ENCODE measurements at regions not wholly inside any gene's neighbourhood (a gene's known extent, or its start where the extent isn't known, plus 50 kb on each side); places are given as distances from the start of the nearest gene placed in this dataset.
A peak's percentile ranks its signal among the peaks of the same experiment; 100 is the strongest.

DNA sequence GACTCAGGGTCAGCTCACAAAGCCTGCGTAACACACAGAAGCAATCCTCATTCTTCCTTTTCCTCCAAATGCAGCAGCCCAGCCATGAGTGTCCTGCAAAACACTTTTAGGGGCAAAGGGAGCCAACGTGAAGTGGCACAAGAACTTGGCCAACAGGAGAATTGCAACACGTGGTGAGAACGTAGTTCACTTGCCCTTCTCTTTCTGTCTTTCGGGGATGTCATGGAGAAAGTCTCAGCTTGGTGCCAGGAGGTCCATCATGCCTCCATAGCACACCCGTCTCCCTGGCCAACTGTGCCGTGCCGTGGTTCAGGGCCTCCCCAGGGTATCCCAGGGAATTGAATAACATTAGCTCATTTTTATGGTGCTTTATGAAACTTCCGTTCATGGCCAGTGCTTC is 98.5 kb upstream of the ANO1 start:
- TF ChIP-seq, protein P1, sequence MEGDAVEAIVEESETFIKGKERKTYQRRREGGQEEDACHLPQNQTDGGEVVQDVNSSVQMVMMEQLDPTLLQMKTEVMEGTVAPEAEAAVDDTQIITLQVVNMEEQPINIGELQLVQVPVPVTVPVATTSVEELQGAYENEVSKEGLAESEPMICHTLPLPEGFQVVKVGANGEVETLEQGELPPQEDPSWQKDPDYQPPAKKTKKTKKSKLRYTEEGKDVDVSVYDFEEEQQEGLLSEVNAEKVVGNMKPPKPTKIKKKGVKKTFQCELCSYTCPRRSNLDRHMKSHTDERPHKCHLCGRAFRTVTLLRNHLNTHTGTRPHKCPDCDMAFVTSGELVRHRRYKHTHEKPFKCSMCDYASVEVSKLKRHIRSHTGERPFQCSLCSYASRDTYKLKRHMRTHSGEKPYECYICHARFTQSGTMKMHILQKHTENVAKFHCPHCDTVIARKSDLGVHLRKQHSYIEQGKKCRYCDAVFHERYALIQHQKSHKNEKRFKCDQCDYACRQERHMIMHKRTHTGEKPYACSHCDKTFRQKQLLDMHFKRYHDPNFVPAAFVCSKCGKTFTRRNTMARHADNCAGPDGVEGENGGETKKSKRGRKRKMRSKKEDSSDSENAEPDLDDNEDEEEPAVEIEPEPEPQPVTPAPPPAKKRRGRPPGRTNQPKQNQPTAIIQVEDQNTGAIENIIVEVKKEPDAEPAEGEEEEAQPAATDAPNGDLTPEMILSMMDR (IDR thresholded peaks at IDR 0.05; ENCODE audit: low read depth, low read length), result no peak
- no peak for DNase-seq

DNA sequence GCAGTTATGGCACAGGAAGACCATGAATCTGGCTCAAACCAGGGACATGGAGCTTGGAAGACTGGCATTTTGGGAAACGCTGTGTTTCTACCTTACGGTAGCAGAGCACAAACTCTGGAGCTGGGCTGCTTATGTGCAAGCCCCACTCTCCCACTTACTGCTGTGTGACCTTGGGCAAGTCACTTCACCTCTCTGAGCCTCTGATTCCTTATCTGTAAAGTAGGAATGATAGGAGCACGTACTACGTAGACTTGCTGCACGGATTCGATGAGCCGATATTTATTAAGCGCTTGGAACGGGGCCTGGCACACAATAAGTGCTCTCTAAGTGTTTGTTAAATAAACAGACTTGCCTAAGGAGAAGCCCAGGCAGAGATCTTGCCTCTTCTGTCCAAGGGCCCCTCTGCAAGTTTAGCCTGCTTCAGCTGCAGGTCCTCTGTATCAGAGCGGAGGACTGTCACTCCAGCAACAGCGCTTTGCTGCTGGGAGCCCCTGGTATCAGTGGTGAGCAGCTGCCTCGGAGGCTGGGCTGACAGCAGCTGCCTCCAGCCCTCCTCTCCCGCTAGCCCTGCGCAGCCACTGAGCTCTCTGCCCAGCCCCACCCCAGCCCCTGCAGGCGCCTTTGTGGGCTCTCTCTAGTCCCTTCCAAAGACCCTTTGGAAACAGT is 96.9 kb upstream of the ANO1 start:
- DNase-seq, result peak; percentile 61
- TF ChIP-seq, protein P1 (IDR thresholded peaks at IDR 0.05; ENCODE audit: low read depth, low read length), result no peak
- H3K27me3 ChIP-seq, result peaks cover 20% of the 10 kb centered on the region

More for the DNA sequence above, 98.5 kb upstream of the ANO1 start:
- no peaks in the 10 kb centered on the region for H3K4me1 ChIP-seq
- H3K36me3 ChIP-seq, result no peaks in the 10 kb centered on the region
- H3K9me3 ChIP-seq, result no peaks in the 10 kb centered on the region
- H3K4me3 ChIP-seq (ENCODE audit: low read depth, low read length), result no peak overlapping the region
- peaks cover 3% of the 10 kb centered on the region for H3K27me3 ChIP-seq

DNA sequence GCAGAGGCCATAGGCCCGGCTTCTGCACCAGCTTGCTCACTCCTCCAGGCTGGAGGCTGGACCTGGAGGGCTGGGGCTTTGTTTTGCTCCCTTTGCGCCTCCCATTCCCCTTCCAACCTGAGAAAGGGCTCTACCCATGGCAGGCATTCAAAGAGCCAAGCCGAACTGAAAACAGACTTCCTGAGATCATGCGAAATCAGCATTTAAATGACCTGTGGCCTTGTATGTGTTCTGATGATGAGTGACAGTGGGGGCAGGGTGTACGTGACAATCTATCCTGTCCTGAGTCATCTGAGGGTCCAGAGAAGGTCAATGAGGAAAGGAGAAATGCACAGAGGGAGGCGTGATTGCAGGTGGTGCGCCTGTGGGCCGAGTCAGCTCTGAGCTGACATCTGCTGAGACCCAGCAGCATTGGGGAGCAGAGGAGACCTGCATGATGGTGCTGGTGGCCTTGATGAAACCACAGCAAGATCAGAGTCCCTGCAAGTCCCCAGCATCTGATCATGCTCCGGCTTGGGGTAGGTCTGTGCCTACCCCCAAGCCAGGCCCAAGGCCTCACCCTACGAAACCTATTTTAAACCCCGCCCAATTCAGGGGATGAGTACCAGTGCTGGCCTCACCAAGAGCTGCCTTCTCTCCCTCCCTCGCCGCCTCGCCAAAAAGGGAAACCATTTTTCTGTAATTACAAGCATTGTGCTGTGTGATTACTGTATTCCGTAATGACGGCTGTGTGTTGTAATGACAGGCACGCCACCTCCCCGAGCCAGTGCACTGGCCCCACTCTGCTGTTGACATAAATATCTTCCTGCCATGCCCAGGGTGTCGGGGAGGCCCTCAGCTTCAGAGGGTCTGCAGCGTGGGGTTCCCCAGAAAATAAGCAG is 95.2 kb upstream of the ANO1 start:
- Histone ChIP-seq H3K9me3 (no peaks in the 10 kb centered on the region), H3K4me1 (peaks cover 6% of the 10 kb centered on the region), H3K36me3 (no peaks in the 10 kb centered on the region), H3K27me3 (peaks cover 34% of the 10 kb centered on the region), H3K4me3 (ENCODE audit: low read depth, low read length) (no peak overlapping the region)
- no peak for DNase-seq
- TF ChIP-seq, protein P1 (IDR thresholded peaks at IDR 0.05; ENCODE audit: low read depth, low read length), result no peak

More for the DNA sequence above, 96.9 kb upstream of the ANO1 start:
- no peaks in the 10 kb centered on the region for H3K9me3 ChIP-seq
- H3K36me3 ChIP-seq, result no peaks in the 10 kb centered on the region
- H3K4me3 ChIP-seq (ENCODE audit: low read depth, low read length), result no peak overlapping the region
- peaks cover 3% of the 10 kb centered on the region for H3K4me1 ChIP-seq

DNA sequence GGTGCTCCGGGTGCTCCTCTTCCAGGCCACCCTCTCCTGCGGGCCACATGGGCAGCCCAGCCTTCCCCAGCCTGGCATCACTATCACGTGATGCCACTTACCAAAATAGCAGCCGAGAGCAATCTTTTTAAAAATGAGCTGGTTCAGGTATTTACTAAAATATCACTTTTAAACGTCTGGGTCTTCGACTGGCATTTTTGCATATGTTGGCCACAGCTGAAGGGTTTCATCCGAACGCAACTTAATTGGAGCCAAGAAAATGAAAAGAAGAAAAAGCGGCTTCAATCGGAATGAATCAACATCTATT is 94.6 kb upstream of the ANO1 start:
- TF ChIP-seq, protein P1 (IDR thresholded peaks at IDR 0.05; ENCODE audit: low read depth, low read length), result no peak

DNA sequence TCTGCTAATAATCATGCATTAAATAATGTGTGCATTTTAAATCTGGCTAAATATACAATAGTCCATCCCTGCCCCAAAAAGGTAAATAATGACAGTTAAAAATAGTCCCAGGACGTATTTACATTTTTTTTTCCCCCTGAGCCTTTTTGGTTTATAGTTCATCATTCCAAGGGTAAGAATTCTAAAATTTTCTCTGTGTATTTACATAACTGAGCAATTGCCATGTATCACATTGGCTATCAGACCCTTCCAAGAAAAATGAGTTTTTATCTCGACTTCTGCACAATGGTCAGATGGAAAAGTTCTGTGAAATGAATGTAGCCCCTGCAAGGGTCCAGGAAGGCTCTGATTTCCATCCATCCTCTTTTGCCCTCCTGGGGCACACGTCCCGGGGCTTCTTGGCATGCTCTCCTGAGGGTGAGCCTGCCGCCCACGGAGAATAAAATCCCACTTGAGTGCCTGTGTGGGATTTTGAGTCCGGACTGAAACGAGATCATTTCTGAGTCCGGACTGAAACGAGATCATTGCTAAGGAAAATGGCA is 94.1 kb upstream of the ANO1 start:
- Histone ChIP-seq H3K4me3 (ENCODE audit: low read depth, low read length) (no peak overlapping the region), H3K9me3 (no peaks in the 10 kb centered on the region), H3K4me1 (peaks cover 6% of the 10 kb centered on the region), H3K36me3 (no peaks in the 10 kb centered on the region), H3K27me3 (peaks cover 37% of the 10 kb centered on the region)
- TF ChIP-seq, protein P1 (IDR thresholded peaks at IDR 0.05; ENCODE audit: low read depth, low read length), result no peak
- no peak for DNase-seq

More for the DNA sequence above, 94.6 kb upstream of the ANO1 start:
- H3K9me3 ChIP-seq, result no peaks in the 10 kb centered on the region
- no peak for DNase-seq
- H3K4me3 ChIP-seq (ENCODE audit: low read depth, low read length), result no peak overlapping the region
- no peaks in the 10 kb centered on the region for H3K36me3 ChIP-seq
- peaks cover 6% of the 10 kb centered on the region for H3K4me1 ChIP-seq
- peaks cover 34% of the 10 kb centered on the region for H3K27me3 ChIP-seq
